GM13977 (cell line): ENCODE measurements at regions not wholly inside any gene's neighbourhood (a gene's known extent, or its start where the extent isn't known, plus 50 kb on each side); places are given as distances from the start of the nearest gene placed in this dataset.

Experiments used
- DNase-seq: peaks from one replicate; pipeline ENCODE4 v3.0.0; 2012; ENCODE audit warnings: low spot score
- CTCF ChIP-seq: IDR thresholded peaks from 2 replicates; pipeline ENCODE4 v1.5.1; 2012; ENCODE audit warnings: mild to moderate bottlenecking, control low read depth; ENCODE audit not compliant: insufficient read depth; ENCODE audit errors: extremely low read depth, missing control alignments
- in situ Hi-C: fragments of 300-500 bp; cut with MboI; formaldehyde crosslinking; loops from one replicate; pipeline ENCODE4 v1.12.0; 2022; ENCODE audit warnings: low sequenced_read_pairs, low pct_unique_long_range_greater_than_20kb, mixed read lengths, inconsistent platforms; ENCODE audit not compliant: unreplicated experiment

GRCh38 chr4:31545755-31546154 lies 825.6 kb downstream of the PCDH7 start:
- no peak for DNase-seq
- in situ Hi-C loops = no loop called here
- TF ChIP-seq CTCF = no peak

- in situ Hi-C loops = no loop called here
- no peak for DNase-seq
- TF ChIP-seq CTCF = no peak
These were observed 827.9 kb downstream of the PCDH7 start for GRCh38 chr4:31548021-31548420.

- peak; percentile 8 for TF ChIP-seq CTCF
- in situ Hi-C loops = no loop called here
- no peak for DNase-seq
These were observed 828.7 kb downstream of the PCDH7 start for GRCh38 chr4:31548823-31549222.

- no peak for TF ChIP-seq CTCF
- in situ Hi-C loops = no loop called here
- no peak for DNase-seq
These were observed 829.1 kb downstream of the PCDH7 start for GRCh38 chr4:31549256-31549655.

GRCh38 chr4:31557437-31557836 lies 837.3 kb downstream of the PCDH7 start:
- in situ Hi-C loops = no loop called here
- TF ChIP-seq CTCF = no peak
- no peak for DNase-seq

- no peak for TF ChIP-seq CTCF
- DNase-seq = no peak
- in situ Hi-C loops = no loop called here
These were observed 853.4 kb downstream of the PCDH7 start for GRCh38 chr4:31573554-31573953.

GRCh38 chr4:31575504-31575903 lies 855.3 kb downstream of the PCDH7 start:
- TF ChIP-seq CTCF = no peak
- in situ Hi-C loops = no loop called here
- DNase-seq = no peak
